Breast epithelium (tissue), 3 donors: ENCODE measurements at regions not wholly inside any gene's neighbourhood (a gene's known extent, or its start where the extent isn't known, plus 50 kb on each side); places are given as distances from the start of the nearest gene placed in this dataset.

ENCODE experiments used
- CTCF ChIP-seq, 3 donors: fragments of 450-650 bp; IDR thresholded peaks; one replicate each; pipeline ENCODE4 v1.5.1; 2016 to 2017; ENCODE audit warnings: antibody characterized with exemption in 3 of 3, mild to moderate bottlenecking in 3 of 3, moderate library complexity in 3 of 3
- POLR2A ChIP-seq: fragments of 450-650 bp; IDR thresholded peaks from one replicate; pipeline ENCODE4 v1.6.1; 2016; ENCODE audit warnings: antibody characterized with exemption, mild to moderate bottlenecking, moderate library complexity

GRCh38 chr7:32244806-32245345, 174.7 kb upstream of the PDE1C start:
- TF ChIP-seq CTCF (IDR thresholded peaks at IDR 0.05) = no peak
- no peak for TF ChIP-seq POLR2A
